ENCODE measurements at regions not wholly inside any gene's neighbourhood (a gene's known extent, or its start where the extent isn't known, plus 50 kb on each side); places are given as distances from the start of the nearest gene placed in this dataset.
"Not testable (repeated sequence)": the region's sequence is repeated elsewhere in the genome, so short reads cannot be mapped to it uniquely, and the experiment has no call there.

- not testable (repeated sequence) for H3K9me3 Mint-ChIP-seq; ATAC-seq; H3K4me3 Mint-ChIP-seq; H3K4me1 Mint-ChIP-seq (ENCODE audit: low read depth); H3K36me3 Mint-ChIP-seq (ENCODE audit: insufficient read depth); DNase-seq; H3K27me3 Mint-ChIP-seq (ENCODE audit: low read depth)
Observed at GRCh38 chr22:12541412-12542170, 2986.4 kb upstream of the OR11H1 start.

DNA sequence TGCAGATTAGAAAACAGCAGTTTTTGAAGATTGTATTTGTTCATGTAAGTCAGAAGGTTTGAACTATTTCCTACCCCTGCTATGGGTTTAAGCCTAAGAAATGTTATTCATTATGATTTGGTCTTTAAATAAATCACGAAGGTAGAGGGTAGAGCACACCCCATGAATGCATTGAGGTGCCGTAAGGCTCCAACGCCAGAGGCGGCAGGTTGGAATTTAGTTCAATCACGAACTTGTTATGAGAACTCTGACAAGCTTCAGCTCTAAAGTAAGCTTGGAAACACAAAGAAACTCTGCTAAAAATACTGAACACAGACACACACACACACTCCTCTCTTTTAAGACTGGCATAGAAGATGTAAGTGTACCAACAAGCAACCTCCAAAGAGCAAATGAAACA is 2974.6 kb upstream of the OR11H1 start:
- H3K27me3 Mint-ChIP-seq (ENCODE audit: low read depth); ATAC-seq; H3K4me3 Mint-ChIP-seq; H3K36me3 Mint-ChIP-seq (ENCODE audit: insufficient read depth); H3K9me3 Mint-ChIP-seq; H3K4me1 Mint-ChIP-seq (ENCODE audit: low read depth); DNase-seq: not testable (repeated sequence)

DNA sequence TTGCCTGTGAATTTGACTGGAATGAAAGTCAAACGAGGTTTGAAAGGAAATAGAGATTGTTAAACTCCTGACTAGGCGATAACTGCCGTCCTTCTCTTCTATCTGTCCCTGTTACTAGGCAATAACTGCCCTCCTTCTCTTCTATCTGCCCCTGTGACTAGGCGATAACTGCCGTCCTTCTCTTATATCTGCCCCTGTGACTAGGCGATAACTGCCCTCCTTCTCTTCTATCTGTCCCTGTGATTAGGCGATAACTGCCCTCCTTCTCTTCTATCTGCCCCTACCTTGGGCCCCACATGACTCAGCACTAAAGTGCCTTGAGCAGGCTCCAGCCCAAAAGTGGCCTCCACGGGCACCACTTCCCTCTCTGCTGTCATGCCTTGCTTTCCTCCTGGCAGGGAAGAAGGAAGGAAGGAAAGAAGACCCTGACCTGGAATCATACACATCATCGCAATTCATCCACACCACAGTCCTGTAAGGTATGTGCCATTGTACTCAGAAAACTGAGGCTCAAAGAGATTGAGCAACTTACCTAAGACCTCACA is 2973.3 kb upstream of the OR11H1 start:
- H3K4me3 Mint-ChIP-seq; H3K9me3 Mint-ChIP-seq; ATAC-seq; H3K36me3 Mint-ChIP-seq (ENCODE audit: insufficient read depth); H3K4me1 Mint-ChIP-seq (ENCODE audit: low read depth); DNase-seq; H3K27me3 Mint-ChIP-seq (ENCODE audit: low read depth): not testable (repeated sequence)

GRCh38 chr22:12571500-12571899 is 2956.5 kb upstream of the OR11H1 start:
- DNase-seq; ATAC-seq; H3K36me3 Mint-ChIP-seq (ENCODE audit: insufficient read depth); H3K27me3 Mint-ChIP-seq (ENCODE audit: low read depth); H3K9me3 Mint-ChIP-seq; H3K4me3 Mint-ChIP-seq; H3K4me1 Mint-ChIP-seq (ENCODE audit: low read depth): not testable (repeated sequence)

DNA sequence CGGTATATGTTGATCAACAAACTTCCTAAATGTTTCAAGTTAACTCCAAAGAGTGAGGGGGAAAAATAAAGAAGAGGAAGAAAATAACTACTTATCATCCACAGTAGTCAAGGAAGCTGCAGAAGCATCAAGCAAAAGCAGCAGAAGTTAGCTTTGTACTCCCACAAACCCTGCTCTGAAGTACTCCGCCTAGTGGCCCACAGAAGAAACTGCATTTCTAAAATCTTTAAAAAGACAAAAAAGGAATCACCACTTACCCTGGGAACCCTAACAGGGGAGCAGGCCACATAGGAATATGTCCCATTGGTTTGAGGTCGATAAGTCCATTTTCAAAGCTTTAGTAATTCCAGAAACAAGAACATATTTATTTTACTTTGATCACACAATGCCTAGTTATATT is 2948.3 kb upstream of the OR11H1 start:
- H3K36me3 Mint-ChIP-seq (ENCODE audit: insufficient read depth); H3K9me3 Mint-ChIP-seq; H3K27me3 Mint-ChIP-seq (ENCODE audit: low read depth); H3K4me3 Mint-ChIP-seq; DNase-seq; H3K4me1 Mint-ChIP-seq (ENCODE audit: low read depth); ATAC-seq: not testable (repeated sequence)

DNA sequence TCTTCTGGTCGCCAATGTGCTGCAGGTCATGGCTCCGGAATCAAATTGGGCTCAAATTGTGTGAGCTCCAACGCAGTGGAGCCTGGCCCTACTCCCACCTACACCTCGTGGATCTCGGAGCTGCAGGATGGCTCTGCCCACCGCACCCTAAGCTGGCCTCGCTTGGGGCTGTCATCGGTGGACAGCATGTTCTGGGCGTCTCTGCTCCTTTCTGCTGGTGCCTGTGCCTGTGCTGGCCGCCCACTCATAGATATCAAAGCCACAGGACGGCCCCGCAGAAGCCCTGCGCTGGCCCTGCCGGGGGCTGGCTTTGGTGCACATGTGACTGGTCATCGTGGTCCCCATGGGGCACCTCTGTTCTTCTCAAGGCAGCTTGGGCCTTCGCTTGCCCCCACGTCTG is 2943.5 kb upstream of the OR11H1 start:
- not testable (repeated sequence) for DNase-seq; H3K9me3 Mint-ChIP-seq; ATAC-seq; H3K27me3 Mint-ChIP-seq (ENCODE audit: low read depth); H3K36me3 Mint-ChIP-seq (ENCODE audit: insufficient read depth); H3K4me1 Mint-ChIP-seq (ENCODE audit: low read depth); H3K4me3 Mint-ChIP-seq

DNA sequence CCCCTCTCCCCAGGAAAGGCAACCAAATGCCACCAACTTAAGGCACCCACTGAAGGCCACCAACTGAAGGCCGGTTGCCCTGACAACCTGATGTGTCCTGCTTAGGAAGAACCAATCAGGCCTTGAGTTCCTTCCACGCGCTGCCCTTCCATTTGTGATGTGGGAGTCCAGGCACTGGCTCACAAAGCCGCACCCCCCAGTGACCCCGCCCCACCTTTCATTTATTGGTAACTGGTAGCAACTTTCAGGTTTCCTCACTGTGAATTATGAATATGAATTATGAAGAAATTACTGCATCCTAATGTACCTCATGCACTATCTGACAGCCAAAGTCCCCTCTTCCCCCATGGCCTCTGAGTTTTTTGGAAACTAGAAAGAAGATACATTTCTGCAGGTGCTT is 2943.1 kb upstream of the OR11H1 start:
- not testable (repeated sequence) for H3K4me1 Mint-ChIP-seq (ENCODE audit: low read depth); H3K4me3 Mint-ChIP-seq; H3K27me3 Mint-ChIP-seq (ENCODE audit: low read depth); ATAC-seq; H3K36me3 Mint-ChIP-seq (ENCODE audit: insufficient read depth); DNase-seq
- H3K9me3 Mint-ChIP-seq, result peaks cover 10% of the 10 kb centered on the region

DNA sequence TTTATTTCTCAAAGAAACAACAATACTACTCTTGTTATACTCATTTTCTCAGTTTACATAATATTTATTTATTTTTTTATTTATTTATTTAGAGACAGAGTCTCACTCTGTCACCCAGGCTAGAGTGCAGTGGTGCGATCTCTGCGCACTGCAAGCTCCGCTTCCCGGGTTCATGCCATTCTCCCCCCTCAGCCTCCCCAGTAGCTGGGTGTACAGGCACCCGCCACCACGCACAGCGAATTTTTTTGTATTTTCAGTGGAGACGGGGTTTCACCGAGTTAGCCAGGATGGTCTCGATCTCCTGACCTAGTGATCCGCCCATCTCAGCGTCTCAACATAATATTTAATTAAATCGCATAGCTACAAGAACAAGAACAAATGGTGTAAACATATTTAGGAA is 2932.3 kb upstream of the OR11H1 start:
- H3K4me1 Mint-ChIP-seq (ENCODE audit: low read depth); DNase-seq; H3K27me3 Mint-ChIP-seq (ENCODE audit: low read depth); H3K36me3 Mint-ChIP-seq (ENCODE audit: insufficient read depth); H3K4me3 Mint-ChIP-seq; ATAC-seq: not testable (repeated sequence)
- H3K9me3 Mint-ChIP-seq, result peaks cover 46% of the 10 kb centered on the region

DNA sequence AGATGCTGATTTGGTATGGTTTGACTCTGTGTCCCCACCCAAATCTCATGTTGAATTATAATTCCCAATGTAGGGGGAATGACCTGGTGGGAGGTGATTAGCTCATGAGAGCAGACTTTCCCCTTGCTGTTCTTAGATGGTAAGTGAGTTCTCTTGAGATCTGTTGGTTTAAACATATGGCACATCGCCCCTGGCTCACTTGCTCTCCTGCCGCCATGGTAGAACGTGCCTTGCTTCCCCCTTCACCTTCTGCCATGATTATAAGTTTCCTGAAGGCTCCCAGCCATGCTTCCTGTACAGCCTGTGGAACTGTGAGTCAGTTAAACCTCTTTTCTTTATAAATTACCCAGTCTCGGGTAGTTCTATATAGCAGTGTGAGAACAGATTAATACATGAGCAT is 2930.2 kb upstream of the OR11H1 start:
- not testable (repeated sequence) for H3K27me3 Mint-ChIP-seq (ENCODE audit: low read depth)

DNA sequence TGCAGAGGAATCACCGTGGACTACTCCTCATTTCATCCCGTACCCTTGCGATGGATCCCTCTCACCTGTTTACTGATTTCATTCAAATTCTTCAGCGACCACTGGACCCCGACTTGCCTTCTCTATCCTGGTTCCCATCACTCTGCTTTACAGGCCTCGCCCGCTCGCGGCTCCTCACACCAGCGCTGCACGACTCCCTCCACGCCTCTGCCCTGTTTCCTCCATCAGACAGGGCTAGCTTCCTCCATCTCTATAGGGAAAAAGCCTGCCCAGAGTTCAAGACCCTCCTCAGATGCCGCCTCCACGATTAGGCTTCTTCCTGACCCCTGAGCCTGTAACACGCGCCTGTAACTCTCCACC is 2926.5 kb upstream of the OR11H1 start:
- not testable (repeated sequence) for H3K4me1 Mint-ChIP-seq (ENCODE audit: low read depth); H3K4me3 Mint-ChIP-seq; ATAC-seq

More for the DNA sequence above, 2930.2 kb upstream of the OR11H1 start:
- DNase-seq; H3K4me3 Mint-ChIP-seq; ATAC-seq; H3K36me3 Mint-ChIP-seq (ENCODE audit: insufficient read depth); H3K4me1 Mint-ChIP-seq (ENCODE audit: low read depth): not testable (repeated sequence)
- peaks cover 47% of the 10 kb centered on the region for H3K9me3 Mint-ChIP-seq

GRCh38 chr22:12601870-12602779 is 2925.9 kb upstream of the OR11H1 start:
- H3K9me3 Mint-ChIP-seq, result peaks cover 52% of the 10 kb centered on the region
- no peaks in the 10 kb centered on the region for H3K36me3 Mint-ChIP-seq (ENCODE audit: insufficient read depth)
- DNase-seq (no peak), ATAC-seq (peak in 1 of 2 donors; percentile 27)
- no peaks in the 10 kb centered on the region for H3K4me1 Mint-ChIP-seq (ENCODE audit: low read depth)
- no peak overlapping the region for H3K4me3 Mint-ChIP-seq
- H3K27me3 Mint-ChIP-seq (ENCODE audit: low read depth), result no peaks in the 10 kb centered on the region

More for the DNA sequence above, 2926.5 kb upstream of the OR11H1 start:
- H3K36me3 Mint-ChIP-seq (ENCODE audit: insufficient read depth); DNase-seq; H3K27me3 Mint-ChIP-seq (ENCODE audit: low read depth): not testable (repeated sequence)
- peaks cover 46% of the 10 kb centered on the region for H3K9me3 Mint-ChIP-seq

DNA sequence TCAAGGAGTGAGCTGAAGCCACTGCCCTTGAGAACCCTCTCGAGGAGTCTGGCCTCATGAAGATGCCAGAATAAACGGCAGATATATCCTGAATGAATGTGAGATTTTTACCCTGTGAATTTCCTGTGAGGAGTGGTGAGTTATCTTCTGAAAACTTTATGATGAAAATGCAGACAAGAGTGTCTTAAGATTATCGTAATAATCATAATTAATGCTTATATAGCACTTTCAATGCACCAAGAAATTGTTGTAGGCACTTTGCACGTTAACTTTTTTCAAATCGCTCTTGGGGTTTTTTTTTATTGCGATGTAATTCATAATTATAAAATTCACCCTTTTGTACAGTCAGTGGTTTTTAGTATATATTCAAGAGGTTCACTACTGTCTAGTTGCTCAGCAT is 2924.6 kb upstream of the OR11H1 start:
- H3K36me3 Mint-ChIP-seq (ENCODE audit: insufficient read depth); DNase-seq; H3K27me3 Mint-ChIP-seq (ENCODE audit: low read depth); H3K4me1 Mint-ChIP-seq (ENCODE audit: low read depth); H3K4me3 Mint-ChIP-seq; ATAC-seq: not testable (repeated sequence)
- H3K9me3 Mint-ChIP-seq, result peaks cover 45% of the 10 kb centered on the region

- not testable (repeated sequence) for H3K36me3 Mint-ChIP-seq (ENCODE audit: insufficient read depth); H3K4me3 Mint-ChIP-seq; H3K4me1 Mint-ChIP-seq (ENCODE audit: low read depth); ATAC-seq; H3K27me3 Mint-ChIP-seq (ENCODE audit: low read depth); DNase-seq
- H3K9me3 Mint-ChIP-seq, result peaks cover 41% of the 10 kb centered on the region
Observed at GRCh38 chr22:12603833-12604232, 2924.2 kb upstream of the OR11H1 start.

GRCh38 chr22:12608454-12608853 is 2919.5 kb upstream of the OR11H1 start:
- not testable (repeated sequence) for H3K4me3 Mint-ChIP-seq; ATAC-seq; H3K27me3 Mint-ChIP-seq (ENCODE audit: low read depth); H3K36me3 Mint-ChIP-seq (ENCODE audit: insufficient read depth); DNase-seq; H3K4me1 Mint-ChIP-seq (ENCODE audit: low read depth)
- peaks cover 25% of the 10 kb centered on the region for H3K9me3 Mint-ChIP-seq
